ENCODE measurements at regions not wholly inside any gene's neighbourhood (a gene's known extent, or its start where the extent isn't known, plus 50 kb on each side); places are given as distances from the start of the nearest gene placed in this dataset.

DNA sequence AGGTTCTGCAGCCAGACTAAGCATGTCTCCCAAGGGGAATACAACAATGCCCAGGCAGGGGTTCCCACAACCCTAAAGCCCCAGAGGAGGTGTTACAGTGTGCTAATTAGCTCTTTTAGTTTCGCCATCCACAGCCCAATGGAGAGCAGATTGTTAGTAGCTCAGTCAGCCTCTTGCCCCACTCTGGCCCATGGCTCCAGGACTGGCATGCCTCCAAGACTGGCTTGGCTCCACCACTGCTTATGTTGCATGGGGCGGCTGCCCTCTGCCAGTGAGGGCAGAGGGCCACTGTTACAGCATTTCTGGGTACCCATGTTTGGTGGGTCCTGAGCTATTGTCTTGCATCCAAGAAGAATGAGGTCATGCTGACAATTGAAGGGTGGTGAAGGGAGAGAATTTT lies 231.1 kb upstream of the MDFIC2 start:
- in situ Hi-C loops (cut with HindIII; ENCODE audit: low pct_unique_long_range_greater_than_20kb, low sequenced_read_pairs): no loop called here
- TF ChIP-seq JUND (IDR thresholded peaks at IDR 0.05; ENCODE audit: low read depth): no peak
- no peak for DNase-seq (ENCODE audit: low read depth in 1 of 2, low spot score in 1 of 2)

DNA sequence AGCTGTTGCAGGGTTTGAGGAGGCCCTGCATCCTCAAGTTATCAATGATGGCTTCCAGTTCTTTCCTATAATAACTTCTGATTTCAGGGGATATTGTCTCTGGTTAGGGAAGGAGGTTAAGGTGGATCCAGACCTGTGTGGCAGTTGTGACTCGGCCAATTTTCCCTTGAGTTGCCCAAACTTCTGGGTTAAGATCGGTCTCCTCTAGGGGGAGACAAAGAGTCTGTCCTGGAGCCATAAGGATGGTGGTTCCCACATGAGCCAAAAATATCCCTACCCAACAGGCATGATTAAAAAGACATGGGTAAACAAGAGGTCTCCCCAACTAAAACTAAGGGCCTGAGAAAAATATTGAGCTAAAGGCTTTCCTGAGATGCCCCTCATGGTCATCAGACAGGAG lies 227.5 kb upstream of the MDFIC2 start:
- DNase-seq (ENCODE audit: low read depth in 1 of 2, low spot score in 1 of 2): no peak
- TF ChIP-seq JUND (IDR thresholded peaks at IDR 0.05; ENCODE audit: low read depth): no peak
- in situ Hi-C loops (cut with HindIII; ENCODE audit: low pct_unique_long_range_greater_than_20kb, low sequenced_read_pairs): no loop called here

DNA sequence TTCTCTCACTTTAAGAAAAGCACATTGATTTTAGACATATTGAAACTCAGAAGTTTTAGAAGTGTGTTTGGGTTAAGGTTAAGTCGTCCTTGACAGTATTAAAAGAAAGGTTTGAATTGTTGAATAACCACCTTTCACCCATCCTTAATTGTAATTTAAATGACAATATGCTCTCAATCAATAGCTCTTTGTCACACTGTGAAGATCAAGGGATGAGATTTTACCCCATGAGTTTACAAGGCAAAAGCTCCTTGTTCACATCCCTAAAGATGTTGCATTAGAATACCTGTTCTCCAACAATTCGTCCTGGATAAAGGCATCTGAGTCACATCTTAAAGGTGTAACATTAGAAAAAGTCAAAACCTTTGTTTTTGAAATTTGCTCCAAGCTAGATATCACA lies 220.4 kb upstream of the MDFIC2 start:
- no peak for TF ChIP-seq JUND (IDR thresholded peaks at IDR 0.05; ENCODE audit: low read depth)
- in situ Hi-C loops (cut with HindIII; ENCODE audit: low pct_unique_long_range_greater_than_20kb, low sequenced_read_pairs): no loop called here

DNA sequence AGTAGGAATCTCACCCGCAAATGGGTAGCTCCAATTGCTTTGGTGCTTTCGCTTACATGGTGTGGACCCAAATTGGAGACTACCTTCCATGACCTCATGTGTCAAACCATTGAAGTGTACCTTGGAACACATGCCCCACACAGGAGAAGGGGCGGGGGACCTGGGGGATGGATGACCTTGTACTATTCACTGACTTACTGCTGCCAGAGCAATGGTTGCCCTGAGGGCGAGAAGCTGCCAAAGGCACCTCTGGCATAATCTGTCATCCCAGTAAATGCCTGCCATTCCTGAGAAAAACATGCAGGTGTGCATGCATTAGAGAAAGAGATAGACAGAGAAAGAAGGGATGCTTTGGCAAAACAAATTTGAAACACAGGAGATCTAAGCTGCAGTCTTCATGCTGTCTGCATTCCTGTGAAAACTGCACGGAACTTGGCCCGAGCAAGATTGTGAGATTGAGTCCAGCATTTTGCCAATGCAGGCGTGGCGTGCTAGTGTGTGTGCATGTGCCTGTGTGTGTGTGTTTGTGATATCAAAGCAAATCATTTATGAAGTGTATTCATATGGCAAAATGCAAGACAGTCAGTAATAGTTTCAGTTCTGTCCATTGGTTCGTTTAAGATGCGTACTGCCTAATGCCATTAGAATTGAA lies 219.5 kb upstream of the MDFIC2 start:
- in situ Hi-C loops (cut with HindIII; ENCODE audit: low pct_unique_long_range_greater_than_20kb, low sequenced_read_pairs): no loop called here

More for the DNA sequence above, 220.4 kb upstream of the MDFIC2 start:
- DNase-seq (ENCODE audit: low read depth in 1 of 2, low spot score in 1 of 2): no peak

DNA sequence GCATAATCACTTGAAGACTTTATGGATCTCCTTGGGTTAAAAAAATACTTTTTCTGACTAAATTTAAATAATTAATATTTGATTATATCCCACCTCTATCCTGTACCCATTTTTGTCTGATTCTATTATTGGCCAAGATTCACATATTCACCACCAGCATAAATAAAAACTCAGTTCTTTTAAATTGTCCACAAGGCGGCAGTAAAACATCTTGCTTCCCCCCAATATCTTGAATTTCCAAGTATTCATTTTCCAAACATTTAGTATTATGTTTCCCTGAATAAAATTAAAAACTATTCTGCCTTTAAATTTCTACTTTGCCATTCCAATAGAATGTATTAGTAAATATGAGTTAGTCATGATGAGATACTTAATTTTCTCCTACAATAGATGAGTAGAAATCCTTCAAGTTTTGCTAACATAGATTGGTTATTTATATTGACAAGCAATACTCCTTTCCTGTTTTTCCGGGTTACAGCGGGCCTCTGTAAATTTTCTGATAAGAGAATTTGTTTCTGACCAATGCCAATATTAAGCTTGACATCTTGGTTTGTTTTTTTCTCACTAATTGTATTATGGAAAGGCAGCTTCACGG lies 218.7 kb upstream of the MDFIC2 start:
- in situ Hi-C loops (cut with HindIII; ENCODE audit: low pct_unique_long_range_greater_than_20kb, low sequenced_read_pairs): no loop called here
- TF ChIP-seq JUND (IDR thresholded peaks at IDR 0.05; ENCODE audit: low read depth): no peak
- DNase-seq (ENCODE audit: low read depth in 1 of 2, low spot score in 1 of 2): peak; percentile 10 to 25

More for the DNA sequence above, 219.5 kb upstream of the MDFIC2 start:
- no peak for DNase-seq (ENCODE audit: low read depth in 1 of 2, low spot score in 1 of 2)
- no peak for TF ChIP-seq JUND (IDR thresholded peaks at IDR 0.05; ENCODE audit: low read depth)

DNA sequence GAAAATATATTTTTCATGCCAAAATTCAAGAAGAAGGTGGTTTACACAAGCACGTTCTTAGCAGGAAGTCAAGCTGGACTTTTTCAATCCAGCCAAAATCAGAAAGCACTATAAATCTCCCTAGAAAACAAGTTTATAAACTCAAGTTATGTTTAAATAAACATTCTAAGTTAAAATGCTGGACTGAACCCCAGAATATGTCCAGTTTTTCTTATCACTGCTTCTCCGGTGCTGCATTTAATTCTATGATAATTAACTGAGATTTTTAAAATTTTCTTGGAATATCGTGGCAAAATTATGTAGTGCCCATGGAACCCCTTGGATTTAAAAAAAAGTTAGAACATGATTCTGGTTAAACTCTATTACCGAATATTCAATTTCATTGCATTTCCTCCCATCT lies 218.2 kb upstream of the MDFIC2 start:
- DNase-seq (ENCODE audit: low read depth in 1 of 2, low spot score in 1 of 2): no peak
- no peak for TF ChIP-seq JUND (IDR thresholded peaks at IDR 0.05; ENCODE audit: low read depth)
- in situ Hi-C loops (cut with HindIII; ENCODE audit: low pct_unique_long_range_greater_than_20kb, low sequenced_read_pairs): no loop called here

DNA sequence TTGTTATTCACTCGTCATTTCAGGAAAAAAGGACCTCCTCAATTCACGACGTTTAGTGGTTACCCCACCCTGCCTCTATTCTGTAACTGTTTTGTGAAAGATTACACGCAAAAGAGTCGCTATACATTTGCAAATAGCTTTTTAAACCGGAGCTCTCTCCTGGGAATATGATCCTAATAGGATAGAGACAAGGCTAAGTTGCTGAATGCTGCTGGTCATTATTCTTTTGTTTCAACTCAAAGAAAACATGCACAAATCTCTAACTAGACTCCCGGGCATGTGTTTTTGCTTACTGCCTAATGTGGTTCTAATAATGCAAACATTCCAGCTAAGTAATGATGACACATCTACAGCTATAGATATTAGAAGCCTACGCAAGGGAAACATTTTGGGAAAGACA lies 214.6 kb upstream of the MDFIC2 start:
- DNase-seq (ENCODE audit: low read depth in 1 of 2, low spot score in 1 of 2): no peak
- TF ChIP-seq JUND (IDR thresholded peaks at IDR 0.05; ENCODE audit: low read depth): no peak
- in situ Hi-C loops (cut with HindIII; ENCODE audit: low pct_unique_long_range_greater_than_20kb, low sequenced_read_pairs): no loop called here

DNA sequence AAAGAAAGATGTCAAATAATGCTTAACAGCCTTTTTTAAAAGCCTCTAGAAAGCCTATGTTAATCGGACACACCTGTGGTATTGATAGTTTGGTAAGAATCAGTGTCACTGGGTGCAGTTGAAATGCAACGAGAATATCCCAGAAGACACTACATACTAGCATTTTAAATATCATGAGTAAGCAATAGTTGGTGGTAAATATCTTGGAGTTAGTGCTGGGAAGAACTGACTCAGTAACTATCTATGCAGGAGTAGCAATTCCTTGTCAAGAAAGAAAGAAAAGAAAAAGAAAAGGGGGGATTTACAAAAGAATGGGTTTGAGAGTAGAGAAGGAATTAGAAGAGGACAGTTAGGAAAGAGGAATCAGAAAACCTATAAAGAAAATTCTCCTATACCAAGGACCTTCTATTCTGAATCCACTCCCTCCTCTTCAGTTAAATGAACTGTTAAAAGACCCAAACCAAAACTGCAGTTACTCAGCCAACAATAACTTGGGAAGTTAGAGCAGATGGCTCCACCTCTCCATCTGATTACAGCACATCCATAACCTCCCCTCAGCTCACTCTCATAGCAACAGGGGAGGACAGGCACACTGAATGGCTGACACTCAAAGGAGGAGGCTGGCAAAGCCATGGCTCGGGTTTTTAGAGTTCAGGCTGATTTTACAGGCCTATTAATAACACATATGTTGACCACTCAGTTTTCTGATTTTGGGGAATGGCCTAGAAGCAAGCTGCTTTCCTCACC lies 207.6 kb upstream of the MDFIC2 start:
- TF ChIP-seq JUND (IDR thresholded peaks at IDR 0.05; ENCODE audit: low read depth): no peak
- DNase-seq (ENCODE audit: low read depth in 1 of 2, low spot score in 1 of 2): no peak
- in situ Hi-C loops (cut with HindIII; ENCODE audit: low pct_unique_long_range_greater_than_20kb, low sequenced_read_pairs): no loop called here

DNA sequence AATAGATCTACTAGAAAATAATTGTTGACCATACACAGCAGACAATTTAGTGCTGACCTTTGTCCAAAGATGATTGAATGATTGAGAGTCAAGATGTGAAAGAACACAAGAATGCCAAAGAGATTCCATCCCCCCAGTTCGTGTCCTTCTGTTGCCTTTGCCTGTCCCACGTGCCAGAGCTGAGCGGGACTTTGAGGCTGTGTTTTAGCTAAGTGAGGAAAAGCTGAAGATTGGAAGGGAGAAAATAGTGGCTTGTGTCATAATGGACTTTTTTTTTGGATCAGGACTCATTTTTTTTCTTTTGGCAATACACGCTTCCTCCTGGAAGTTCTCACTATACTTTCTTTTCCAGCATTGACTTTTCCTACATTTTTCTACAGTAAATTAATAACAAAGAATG lies 206.6 kb upstream of the MDFIC2 start:
- DNase-seq (ENCODE audit: low read depth in 1 of 2, low spot score in 1 of 2): no peak
- in situ Hi-C loops (cut with HindIII; ENCODE audit: low pct_unique_long_range_greater_than_20kb, low sequenced_read_pairs): no loop called here
- TF ChIP-seq JUND (IDR thresholded peaks at IDR 0.05; ENCODE audit: low read depth): no peak

DNA sequence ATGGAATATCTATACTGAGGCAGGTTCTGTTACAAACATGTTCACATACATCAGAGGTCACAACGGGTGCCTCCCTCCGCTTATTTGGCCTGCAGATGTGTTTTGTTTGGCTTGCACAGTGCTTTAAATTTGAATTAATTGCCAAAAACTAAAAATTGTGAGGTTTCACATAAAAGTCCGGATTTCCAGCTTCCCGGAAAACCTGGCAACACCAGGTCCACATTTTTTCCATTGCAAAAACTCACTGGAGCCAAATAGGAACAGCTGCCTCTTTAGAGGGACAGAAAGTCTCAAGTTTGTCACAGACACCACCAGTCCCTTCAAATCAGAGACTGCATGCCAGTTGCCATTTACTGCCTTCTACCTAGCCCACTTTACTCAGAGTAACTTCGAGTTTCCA lies 205.9 kb upstream of the MDFIC2 start:
- in situ Hi-C loops (cut with HindIII; ENCODE audit: low pct_unique_long_range_greater_than_20kb, low sequenced_read_pairs): no loop called here
- TF ChIP-seq JUND (IDR thresholded peaks at IDR 0.05; ENCODE audit: low read depth): no peak
- no peak for DNase-seq (ENCODE audit: low read depth in 1 of 2, low spot score in 1 of 2)

DNA sequence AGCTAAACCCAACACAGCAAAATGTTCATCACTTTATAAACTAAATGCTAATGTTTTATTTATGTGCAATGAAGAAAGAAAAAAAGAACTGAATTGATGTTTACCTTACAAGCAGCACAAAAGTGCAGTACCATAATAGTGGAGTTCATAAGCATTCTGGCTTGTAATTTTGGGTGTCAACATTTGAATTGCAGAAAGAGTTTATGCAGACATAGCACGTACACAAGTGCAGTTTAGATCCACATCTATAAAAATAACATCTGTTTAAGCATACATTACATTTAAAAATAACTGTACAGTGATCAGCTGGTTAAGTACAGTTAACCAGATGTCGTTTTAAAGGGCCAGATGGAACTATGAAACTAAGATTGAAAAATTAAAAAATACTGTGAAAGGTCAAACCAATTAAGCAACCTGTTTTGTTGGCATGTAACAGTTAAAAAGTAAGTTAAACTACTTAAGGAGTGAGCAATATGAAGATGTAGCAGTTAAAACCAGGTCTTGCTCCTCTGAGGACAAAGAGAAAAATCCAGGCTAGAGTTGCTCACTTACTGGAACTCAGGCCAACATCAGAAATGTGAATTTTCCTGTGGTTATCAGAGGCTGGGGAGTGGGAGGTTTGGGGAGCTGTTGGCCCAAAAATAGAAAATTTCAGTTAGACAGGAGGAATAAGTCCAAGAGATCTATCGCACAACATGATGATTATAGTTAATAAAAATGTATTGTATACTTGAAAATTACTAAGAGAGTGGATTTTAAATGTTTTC lies 204.9 kb upstream of the MDFIC2 start:
- DNase-seq (ENCODE audit: low read depth in 1 of 2, low spot score in 1 of 2): no peak
- TF ChIP-seq JUND (IDR thresholded peaks at IDR 0.05; ENCODE audit: low read depth): no peak
- in situ Hi-C loops (cut with HindIII; ENCODE audit: low pct_unique_long_range_greater_than_20kb, low sequenced_read_pairs): no loop called here

DNA sequence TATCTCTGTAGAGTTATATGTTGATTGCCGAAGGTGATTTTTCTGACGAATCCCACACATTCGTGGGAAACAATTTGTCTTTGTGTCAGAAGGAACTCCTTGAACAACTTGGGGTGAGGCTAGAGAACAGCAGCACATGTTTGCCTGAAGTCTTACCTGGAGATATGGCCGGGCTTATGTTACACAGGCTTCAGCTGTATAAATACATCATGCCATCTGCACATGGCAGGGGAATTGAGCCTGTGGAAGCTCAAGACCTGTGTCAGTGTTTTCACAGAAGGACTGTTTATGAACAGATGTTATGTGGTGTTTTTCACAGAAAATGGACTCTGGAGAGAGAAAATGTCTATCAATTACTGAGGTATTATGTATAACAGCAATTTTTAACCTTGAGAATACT lies 203.6 kb upstream of the MDFIC2 start:
- DNase-seq (ENCODE audit: low read depth in 1 of 2, low spot score in 1 of 2): no peak
- in situ Hi-C loops (cut with HindIII; ENCODE audit: low pct_unique_long_range_greater_than_20kb, low sequenced_read_pairs): no loop called here
- no peak for TF ChIP-seq JUND (IDR thresholded peaks at IDR 0.05; ENCODE audit: low read depth)

DNA sequence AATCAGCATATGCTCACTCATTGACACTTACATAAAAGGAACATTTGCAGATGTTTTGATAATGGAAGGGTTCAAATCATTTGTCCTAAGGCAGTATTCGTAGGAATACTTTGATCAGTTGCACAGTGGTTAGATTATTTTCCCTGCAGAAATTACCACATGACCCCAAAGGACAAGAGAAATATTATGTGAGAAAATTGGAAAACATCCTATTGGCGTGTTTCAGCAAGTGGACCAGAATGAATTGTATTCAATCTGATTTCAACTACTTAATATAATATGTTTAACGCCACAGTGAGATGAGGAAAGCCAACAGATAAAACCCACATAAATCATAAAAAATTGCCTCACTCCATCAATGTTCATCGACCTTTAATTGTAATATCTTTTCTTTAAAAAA lies 195.0 kb upstream of the MDFIC2 start:
- in situ Hi-C loops (cut with HindIII; ENCODE audit: low pct_unique_long_range_greater_than_20kb, low sequenced_read_pairs): no loop called here
- TF ChIP-seq JUND (IDR thresholded peaks at IDR 0.05; ENCODE audit: low read depth): no peak
- no peak for DNase-seq (ENCODE audit: low read depth in 1 of 2, low spot score in 1 of 2)
